ENCODE measurements at regions not wholly inside any gene's neighbourhood (a gene's known extent, or its start where the extent isn't known, plus 50 kb on each side); places are given as distances from the start of the nearest gene placed in this dataset.
"Not testable (repeated sequence)": the region's sequence is repeated elsewhere in the genome, so short reads cannot be mapped to it uniquely, and the experiment has no call there.

- no peak for DNase-seq
Measured at GRCh38 chr4:33616121-33616520, 2628.2 kb downstream of the ARAP2 start.

- DNase-seq = no peak
Measured at GRCh38 chr4:33625748-33626147, 2618.6 kb downstream of the ARAP2 start.

- DNase-seq = no peak
Measured at GRCh38 chr4:33626221-33626620, 2618.1 kb downstream of the ARAP2 start.

DNA sequence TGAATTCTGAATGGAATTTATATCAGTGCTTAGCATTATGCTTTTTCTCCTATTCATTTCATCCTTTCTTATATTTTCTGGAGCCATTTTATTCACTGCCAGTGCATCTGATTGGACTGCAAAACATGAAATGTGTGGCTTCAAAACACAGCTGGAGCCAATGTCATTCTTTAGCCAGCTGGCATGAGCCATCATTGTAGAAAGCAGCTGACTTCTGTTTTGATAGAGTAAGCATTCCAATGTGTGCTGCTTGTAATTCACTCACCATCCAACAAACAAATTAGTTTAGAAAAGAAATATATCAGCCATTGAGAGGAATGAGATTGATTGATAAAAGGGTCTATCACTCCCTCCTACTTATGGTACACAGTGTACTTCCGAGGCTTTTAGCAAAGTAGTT, 2616.0 kb downstream of the ARAP2 start:
- DNase-seq = no peak

GRCh38 chr4:33649015-33649414, 2595.3 kb downstream of the ARAP2 start:
- DNase-seq = no peak

- no peak for DNase-seq
Measured at GRCh38 chr4:33649471-33649870, 2594.8 kb downstream of the ARAP2 start.

GRCh38 chr4:33650036-33650435, 2594.3 kb downstream of the ARAP2 start:
- no peak for DNase-seq

GRCh38 chr4:33658971-33659370, 2585.3 kb downstream of the ARAP2 start:
- DNase-seq = no peak

- DNase-seq = no peak
Measured at GRCh38 chr4:33661636-33662035, 2582.7 kb downstream of the ARAP2 start.

DNA sequence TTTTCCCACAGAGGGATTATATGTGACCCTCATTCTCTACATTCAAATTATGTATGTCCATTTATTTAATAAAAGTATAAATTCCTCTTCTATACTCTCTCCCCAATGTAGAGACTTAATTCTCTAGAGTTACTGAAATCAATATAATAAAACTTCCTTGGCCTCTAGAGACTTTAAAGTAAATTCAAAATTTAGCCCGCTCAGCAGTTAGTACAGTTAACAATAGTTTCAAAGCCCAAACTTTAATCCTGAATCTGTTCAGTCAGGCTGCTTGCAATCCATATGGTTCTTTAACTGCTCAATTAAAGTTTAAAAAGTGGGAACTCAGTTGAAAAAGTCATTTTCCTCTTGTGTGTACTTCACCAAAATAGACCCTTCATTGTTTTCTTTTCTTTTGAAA, 2558.4 kb downstream of the ARAP2 start:
- DNase-seq = no peak

- DNase-seq = no peak
Measured at GRCh38 chr4:33696041-33696440, 2548.3 kb downstream of the ARAP2 start.

DNA sequence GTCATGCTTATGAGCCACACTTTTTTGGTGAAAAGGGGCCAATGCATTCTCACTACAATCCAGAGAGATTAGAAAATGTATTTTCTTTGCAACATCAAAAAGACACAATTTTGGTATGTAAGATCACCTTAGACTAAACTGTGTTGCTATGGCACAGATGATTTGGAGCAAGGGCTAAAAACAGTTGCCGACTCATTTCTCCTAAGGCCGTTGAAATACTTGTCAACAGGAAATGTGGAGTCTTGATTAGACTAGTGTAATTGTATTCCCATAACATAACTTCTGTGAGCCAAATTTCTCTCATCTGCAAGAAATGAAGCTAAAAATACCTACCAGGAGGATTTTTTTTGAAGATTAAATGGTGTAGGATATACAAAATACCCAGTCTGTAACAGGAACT, 2547.7 kb downstream of the ARAP2 start:
- DNase-seq = no peak

- no peak for DNase-seq
Measured at GRCh38 chr4:33709247-33709646, 2535.1 kb downstream of the ARAP2 start.

GRCh38 chr4:33711826-33712225, 2532.5 kb downstream of the ARAP2 start:
- DNase-seq = no peak

DNA sequence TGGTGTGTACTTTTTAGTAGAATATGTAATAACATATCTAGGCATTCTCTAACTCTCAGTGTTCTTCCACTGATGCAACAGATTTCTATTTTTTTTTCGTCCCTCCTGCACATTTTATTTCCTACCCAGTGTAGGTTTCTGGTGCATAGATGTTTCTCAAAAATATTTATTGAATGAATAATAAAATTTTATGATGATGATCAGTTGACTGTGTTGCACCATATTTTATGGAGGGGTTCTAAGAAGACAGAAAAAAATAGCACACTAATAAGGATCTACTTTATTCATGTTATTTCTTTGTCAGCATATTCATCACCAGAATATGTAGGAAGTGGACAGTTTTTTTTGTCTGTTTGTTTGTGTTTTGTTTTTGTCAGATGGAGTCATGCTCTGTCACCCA, 2529.3 kb downstream of the ARAP2 start:
- no peak for DNase-seq

DNA sequence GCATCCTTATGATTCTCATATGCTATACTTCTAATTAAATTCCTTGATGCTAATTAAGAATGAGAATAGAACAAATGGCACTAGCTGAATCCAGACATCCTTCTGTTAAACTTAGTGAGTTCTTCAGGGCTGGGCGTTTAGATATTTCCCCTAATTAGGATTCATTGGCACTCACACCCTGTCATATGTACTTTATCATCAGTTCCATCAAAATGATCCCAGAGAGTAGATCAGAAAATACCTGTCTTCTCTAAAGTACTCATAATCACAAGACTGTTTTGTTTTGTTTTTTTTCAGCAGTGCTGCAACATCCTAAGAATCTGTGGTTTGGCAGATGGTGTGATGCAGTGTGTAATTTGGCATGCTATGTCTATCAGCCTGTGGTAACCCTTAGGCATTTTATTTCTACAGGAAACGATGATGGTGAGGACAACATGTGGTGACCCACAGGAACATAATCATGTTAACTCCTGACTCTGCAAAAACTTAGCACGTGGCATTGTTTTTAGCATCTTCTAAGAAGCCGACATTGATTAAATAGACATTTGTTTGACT, 2528.4 kb downstream of the ARAP2 start:
- no peak for DNase-seq

DNA sequence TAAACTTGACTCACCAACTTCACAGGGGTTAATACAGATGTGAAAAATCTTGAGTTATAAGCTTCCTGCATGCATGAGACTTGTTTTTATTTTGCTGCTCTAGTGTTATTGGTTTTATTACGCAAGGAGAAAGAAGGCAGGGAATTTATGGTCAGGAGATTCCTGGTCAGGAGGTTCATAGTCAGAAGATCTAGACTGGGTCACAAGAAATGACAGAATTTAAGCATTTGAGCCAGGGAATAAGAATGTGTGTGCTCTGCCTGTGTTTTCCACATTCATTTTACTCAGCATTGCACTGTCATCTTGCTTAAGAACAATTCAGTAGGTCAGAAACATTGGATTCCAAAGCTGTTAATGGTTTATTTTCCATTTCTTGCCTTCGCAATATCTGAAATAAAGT, 2522.1 kb downstream of the ARAP2 start:
- no peak for DNase-seq

- DNase-seq = no peak
Measured at GRCh38 chr4:33722800-33723516, 2521.4 kb downstream of the ARAP2 start.

- no peak for DNase-seq
Measured at GRCh38 chr4:33724685-33725084, 2519.6 kb downstream of the ARAP2 start.

DNA sequence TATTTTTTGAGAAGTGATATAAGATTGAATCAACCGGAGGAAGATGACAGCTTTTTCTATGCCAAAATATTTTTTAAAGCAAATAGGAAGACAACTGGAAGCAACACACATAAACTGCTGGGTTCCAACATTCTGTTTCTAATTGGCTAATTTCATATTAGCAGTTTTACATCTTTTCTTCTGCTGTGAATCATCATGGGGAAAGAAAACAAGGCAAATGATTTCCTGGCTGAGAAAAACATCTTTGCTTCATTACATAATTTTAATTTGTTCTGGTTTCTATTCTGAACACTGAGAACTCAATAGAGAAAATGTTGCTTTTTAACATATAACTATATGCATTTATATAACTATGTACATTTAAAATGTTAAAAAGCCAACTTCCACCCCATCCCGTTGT, 2518.5 kb downstream of the ARAP2 start:
- DNase-seq = no peak

DNA sequence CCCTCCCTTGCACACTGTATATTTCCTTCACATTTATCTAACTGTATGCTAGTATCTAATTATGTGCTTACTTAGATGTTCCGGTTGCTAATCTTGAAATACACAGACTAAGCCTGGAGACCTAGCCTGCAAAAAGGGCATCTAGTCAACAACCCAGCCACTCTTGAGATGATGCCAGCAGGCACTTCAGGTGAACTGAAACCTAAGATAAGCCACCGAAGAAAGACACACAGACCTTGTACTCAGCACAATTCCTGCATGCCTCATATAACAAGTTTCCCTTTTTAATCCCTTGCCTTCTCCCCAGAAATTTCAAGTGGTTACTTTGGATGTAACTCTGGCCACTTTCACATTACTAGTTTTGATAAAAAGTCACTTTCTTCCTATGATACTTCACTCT, 2506.6 kb downstream of the ARAP2 start:
- DNase-seq = no peak

- DNase-seq = no peak
Measured at GRCh38 chr4:33739884-33740632, 2504.3 kb downstream of the ARAP2 start.

GRCh38 chr4:33740871-33741270, 2503.4 kb downstream of the ARAP2 start:
- not testable (repeated sequence) for DNase-seq

- DNase-seq = no peak
Measured at GRCh38 chr4:33746979-33747378, 2497.3 kb downstream of the ARAP2 start.

Data from NCI-H2029 treated with DMSO at 0.1 percent for 48 hours (cell line).